ENCODE measurements at regions not wholly inside any gene's neighbourhood (a gene's known extent, or its start where the extent isn't known, plus 50 kb on each side); places are given as distances from the start of the nearest gene placed in this dataset.

GRCh38 chr9:105087910-105088898, 156.2 kb upstream of the SLC44A1 start:
- Histone ChIP-seq H2AFZ (ENCODE audit: low read depth, low read length) (no peak overlapping the region), H3K79me2 (ENCODE audit: control insufficient read depth, insufficient read depth, low read length) (no peaks in the 10 kb centered on the region), H3K4me1 (replicated peaks in 1 of 2; ENCODE audit: control insufficient read depth in 2 of 2, insufficient read depth in 2 of 2, low read length in 2 of 2) (no peaks in the 10 kb centered on the region), H3K27me3 (ENCODE audit: control insufficient read depth in 2 of 2, insufficient read depth in 2 of 2, low read length in 2 of 2) (no peaks in the 10 kb centered on the region; a peak in 1 of 5 replicates), H3K4me2 (ENCODE audit: insufficient read depth, low read length) (no peak overlapping the region), H3K9me3 (replicated peaks; ENCODE audit: control insufficient read depth, insufficient read depth, low read depth, low read length) (no peaks in the 10 kb centered on the region), H3K27ac (ENCODE audit: extremely low read depth, low read depth, low read length) (no peak overlapping the region), H3K4me3 (no peak overlapping the region), H3K9ac (ENCODE audit: insufficient read depth in 1 of 2, low read depth in 2 of 2, low read length in 2 of 2) (no peak overlapping the region), H3K9me1 (ENCODE audit: control insufficient read depth, insufficient read depth, low read length) (no peaks in the 10 kb centered on the region), H4K20me1 (replicated peaks; ENCODE audit: control insufficient read depth, insufficient read depth, low read length) (no peaks in the 10 kb centered on the region), H3K36me3 (ENCODE audit: control insufficient read depth, insufficient read depth, low read length) (no peaks in the 10 kb centered on the region)
- in situ Hi-C loops (cut with MboI) (no loop called here), intact Hi-C loops (cut with micrococcal nuclease) (no loop called here)
- POLR2A ChIA-PET: interaction anchor here (0.6 kb wide), 2 partner anchors 90 to 104 kb away, joined by 3 read pairs; no protein-coding TSS in a partner anchor
- DNase-seq (ENCODE audit: extremely low read depth in 1 of 4, low spot score in 3 of 4) (no peak), ATAC-seq (no peak), FAIRE-seq (no peak)
- CTCF ChIA-PET (ENCODE audit: low intra/inter-chr PET ratio): no interaction called here
- no TSS peak for BruUV-seq (replicated peaks)
- WGBS (ENCODE audit: insufficient coverage, low coverage, missing lambda C conversion rate): 0% methylated on average over 4 of the region's 4 CpGs
- TF ChIP-seq, protein P1, sequence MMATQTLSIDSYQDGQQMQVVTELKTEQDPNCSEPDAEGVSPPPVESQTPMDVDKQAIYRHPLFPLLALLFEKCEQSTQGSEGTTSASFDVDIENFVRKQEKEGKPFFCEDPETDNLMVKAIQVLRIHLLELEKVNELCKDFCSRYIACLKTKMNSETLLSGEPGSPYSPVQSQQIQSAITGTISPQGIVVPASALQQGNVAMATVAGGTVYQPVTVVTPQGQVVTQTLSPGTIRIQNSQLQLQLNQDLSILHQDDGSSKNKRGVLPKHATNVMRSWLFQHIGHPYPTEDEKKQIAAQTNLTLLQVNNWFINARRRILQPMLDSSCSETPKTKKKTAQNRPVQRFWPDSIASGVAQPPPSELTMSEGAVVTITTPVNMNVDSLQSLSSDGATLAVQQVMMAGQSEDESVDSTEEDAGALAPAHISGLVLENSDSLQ (IDR thresholded peaks at IDR 0.05): no peak
- TF ChIP-seq HCFC1 (IDR thresholded peaks at IDR 0.05; ENCODE audit: low read depth, low read length): no peak
- no peak for TF ChIP-seq BRF2 (IDR thresholded peaks at IDR 0.05; ENCODE audit: borderline replicate concordance, insufficient read depth, insufficient read length)
- no peak for TF ChIP-seq IFI16 (CRISPR knock-in tag; IDR thresholded peaks at IDR 0.05)
- TF ChIP-seq, protein P2, sequence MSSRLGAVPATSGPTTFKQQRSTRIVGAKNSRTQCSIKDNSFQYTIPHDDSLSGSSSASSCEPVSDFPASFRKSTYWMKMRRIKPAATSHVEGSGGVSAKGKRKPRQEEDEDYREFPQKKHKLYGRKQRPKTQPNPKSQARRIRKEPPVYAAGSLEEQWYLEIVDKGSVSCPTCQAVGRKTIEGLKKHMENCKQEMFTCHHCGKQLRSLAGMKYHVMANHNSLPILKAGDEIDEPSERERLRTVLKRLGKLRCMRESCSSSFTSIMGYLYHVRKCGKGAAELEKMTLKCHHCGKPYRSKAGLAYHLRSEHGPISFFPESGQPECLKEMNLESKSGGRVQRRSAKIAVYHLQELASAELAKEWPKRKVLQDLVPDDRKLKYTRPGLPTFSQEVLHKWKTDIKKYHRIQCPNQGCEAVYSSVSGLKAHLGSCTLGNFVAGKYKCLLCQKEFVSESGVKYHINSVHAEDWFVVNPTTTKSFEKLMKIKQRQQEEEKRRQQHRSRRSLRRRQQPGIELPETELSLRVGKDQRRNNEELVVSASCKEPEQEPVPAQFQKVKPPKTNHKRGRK (tag; IDR thresholded peaks at IDR 0.05): no peak
- no peak for TF ChIP-seq CSDE1 (IDR thresholded peaks at IDR 0.05)
- TF ChIP-seq ZNF124 (CRISPR knock-in tag; IDR thresholded peaks at IDR 0.05): no peak
- TF ChIP-seq THRAP3 (IDR thresholded peaks at IDR 0.05; ENCODE audit: borderline replicate concordance): no peak
- no peak for TF ChIP-seq MEIS2 (IDR thresholded peaks at IDR 0.05; ENCODE audit: partially characterized antibody)
- TF ChIP-seq, protein P3, sequence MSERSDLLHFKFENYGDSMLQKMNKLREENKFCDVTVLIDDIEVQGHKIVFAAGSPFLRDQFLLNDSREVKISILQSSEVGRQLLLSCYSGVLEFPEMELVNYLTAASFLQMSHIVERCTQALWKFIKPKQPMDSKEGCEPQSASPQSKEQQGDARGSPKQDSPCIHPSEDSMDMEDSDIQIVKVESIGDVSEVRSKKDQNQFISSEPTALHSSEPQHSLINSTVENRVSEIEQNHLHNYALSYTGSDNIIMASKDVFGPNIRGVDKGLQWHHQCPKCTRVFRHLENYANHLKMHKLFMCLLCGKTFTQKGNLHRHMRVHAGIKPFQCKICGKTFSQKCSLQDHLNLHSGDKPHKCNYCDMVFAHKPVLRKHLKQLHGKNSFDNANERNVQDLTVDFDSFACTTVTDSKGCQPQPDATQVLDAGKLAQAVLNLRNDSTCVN (CRISPR knock-in tag; IDR thresholded peaks at IDR 0.05): no peak
- TF ChIP-seq HOMEZ (CRISPR knock-in tag; IDR thresholded peaks at IDR 0.05): no peak
- TF ChIP-seq, protein P4, sequence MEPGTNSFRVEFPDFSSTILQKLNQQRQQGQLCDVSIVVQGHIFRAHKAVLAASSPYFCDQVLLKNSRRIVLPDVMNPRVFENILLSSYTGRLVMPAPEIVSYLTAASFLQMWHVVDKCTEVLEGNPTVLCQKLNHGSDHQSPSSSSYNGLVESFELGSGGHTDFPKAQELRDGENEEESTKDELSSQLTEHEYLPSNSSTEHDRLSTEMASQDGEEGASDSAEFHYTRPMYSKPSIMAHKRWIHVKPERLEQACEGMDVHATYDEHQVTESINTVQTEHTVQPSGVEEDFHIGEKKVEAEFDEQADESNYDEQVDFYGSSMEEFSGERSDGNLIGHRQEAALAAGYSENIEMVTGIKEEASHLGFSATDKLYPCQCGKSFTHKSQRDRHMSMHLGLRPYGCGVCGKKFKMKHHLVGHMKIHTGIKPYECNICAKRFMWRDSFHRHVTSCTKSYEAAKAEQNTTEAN (CRISPR knock-in tag; IDR thresholded peaks at IDR 0.05): no peak
- TF ChIP-seq ZBED1 (IDR thresholded peaks at IDR 0.05): no peak
- TF ChIP-seq SIRT6 (IDR thresholded peaks at IDR 0.05; ENCODE audit: low read depth, low read length): no peak

Data from K562 (cell line).